Endothelial cell of umbilical vein (primary cell): ENCODE measurements at regions not wholly inside any gene's neighbourhood (a gene's known extent, or its start where the extent isn't known, plus 50 kb on each side); places are given as distances from the start of the nearest gene placed in this dataset.

Experiments used
- CTCF ChIP-seq, 2 donors: IDR thresholded peaks; 1 replicate in 1 of 2; 2 replicates in 1 of 2; pipeline ENCODE4 v1.5.1; 2011; ENCODE audit warnings: low read length in 2 of 2, mild to moderate bottlenecking in 2 of 2, moderate library complexity in 2 of 2, control low read depth in 1 of 2, inconsistent platforms in 1 of 2, low read depth in 1 of 2; ENCODE audit not compliant: insufficient read depth in 1 of 2; ENCODE audit errors: extremely low read depth in 1 of 2
- EZH2 ChIP-seq: IDR thresholded peaks from 2 replicates; pipeline ENCODE4 v1.6.1; 2012; ENCODE audit warnings: borderline replicate concordance, low read depth, mild to moderate bottlenecking, moderate library complexity, low read length, inconsistent platforms; ENCODE audit not compliant: severe bottlenecking
- GATA2 ChIP-seq: IDR thresholded peaks from 2 replicates; pipeline ENCODE4 v1.7.0; 2011; ENCODE audit warnings: low read depth, mild to moderate bottlenecking, moderate library complexity, mixed read lengths, low read length; ENCODE audit not compliant: insufficient read length, insufficient read depth
- MAX ChIP-seq: IDR thresholded peaks from 2 replicates; pipeline ENCODE4 v1.6.1; 2011; ENCODE audit not compliant: insufficient read depth, insufficient read length
- MYC ChIP-seq: IDR thresholded peaks from one replicate; pipeline ENCODE4 v1.6.1; 2011; ENCODE audit warnings: mild to moderate bottlenecking, low read depth, low read length
- POLR2A ChIP-seq: IDR thresholded peaks from 2 replicates; pipeline ENCODE4 v1.6.1; 2012; ENCODE audit warnings: low read depth, mild to moderate bottlenecking, control low read depth, low read length
- POLR2AphosphoS5 ChIP-seq: IDR thresholded peaks from 2 replicates; pipeline ENCODE4 v1.6.1; 2012; ENCODE audit warnings: low read depth, mild to moderate bottlenecking, control low read depth, low read length, moderate library complexity; ENCODE audit not compliant: insufficient read depth

- no peak for TF ChIP-seq CTCF (IDR thresholded peaks at IDR 0.05; ENCODE audit: extremely low read depth in 1 of 2, insufficient read depth in 1 of 2, low read depth in 1 of 2, low read length in 2 of 2)
- TF ChIP-seq POLR2A = no peak
- no peak for TF ChIP-seq POLR2AphosphoS5
- no peak for TF ChIP-seq EZH2
- TF ChIP-seq MAX = no peak
- TF ChIP-seq GATA2 = no peak
- TF ChIP-seq MYC = no peak
These were observed 131.8 kb upstream of the MAD2L1 start for GRCh38 chr4:120198411-120198810.
